AG09319 (cell line): ENCODE measurements at regions not wholly inside any gene's neighbourhood (a gene's known extent, or its start where the extent isn't known, plus 50 kb on each side); places are given as distances from the start of the nearest gene placed in this dataset.

ENCODE experiments used
- DNase-seq: peaks from one replicate; pipeline ENCODE4 v3.0.0-alpha.2; 2010; ENCODE audit warnings: low read depth; ENCODE audit errors: extremely low read depth
- TF ChIP-seq, protein P1 (sequence below): IDR thresholded peaks from 2 replicates; pipeline ENCODE4 v1.5.1; 2011; ENCODE audit warnings: low read depth, mild to moderate bottlenecking, inconsistent platforms, low read length, moderate library complexity

DNA sequence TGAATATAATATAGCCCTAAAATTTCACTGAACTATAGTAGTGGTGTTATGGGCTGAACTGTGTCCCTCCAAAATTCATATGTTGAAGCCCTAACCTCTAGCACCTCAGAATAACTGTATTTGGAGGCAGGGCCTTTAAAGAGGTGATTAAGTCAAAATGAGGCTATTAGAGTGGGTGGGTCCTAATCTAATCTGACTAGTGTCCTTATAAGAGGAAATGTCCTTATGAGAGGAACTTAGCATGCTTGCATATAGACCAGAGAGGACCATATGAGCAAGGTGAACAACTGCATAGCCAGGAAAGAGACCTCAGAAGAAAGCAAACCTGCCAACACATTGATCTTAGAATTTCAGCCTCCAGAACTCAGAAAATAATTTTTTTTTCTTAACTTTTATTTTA is 238.4 kb downstream of the ZEB2 start:
- TF ChIP-seq, protein P1, sequence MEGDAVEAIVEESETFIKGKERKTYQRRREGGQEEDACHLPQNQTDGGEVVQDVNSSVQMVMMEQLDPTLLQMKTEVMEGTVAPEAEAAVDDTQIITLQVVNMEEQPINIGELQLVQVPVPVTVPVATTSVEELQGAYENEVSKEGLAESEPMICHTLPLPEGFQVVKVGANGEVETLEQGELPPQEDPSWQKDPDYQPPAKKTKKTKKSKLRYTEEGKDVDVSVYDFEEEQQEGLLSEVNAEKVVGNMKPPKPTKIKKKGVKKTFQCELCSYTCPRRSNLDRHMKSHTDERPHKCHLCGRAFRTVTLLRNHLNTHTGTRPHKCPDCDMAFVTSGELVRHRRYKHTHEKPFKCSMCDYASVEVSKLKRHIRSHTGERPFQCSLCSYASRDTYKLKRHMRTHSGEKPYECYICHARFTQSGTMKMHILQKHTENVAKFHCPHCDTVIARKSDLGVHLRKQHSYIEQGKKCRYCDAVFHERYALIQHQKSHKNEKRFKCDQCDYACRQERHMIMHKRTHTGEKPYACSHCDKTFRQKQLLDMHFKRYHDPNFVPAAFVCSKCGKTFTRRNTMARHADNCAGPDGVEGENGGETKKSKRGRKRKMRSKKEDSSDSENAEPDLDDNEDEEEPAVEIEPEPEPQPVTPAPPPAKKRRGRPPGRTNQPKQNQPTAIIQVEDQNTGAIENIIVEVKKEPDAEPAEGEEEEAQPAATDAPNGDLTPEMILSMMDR: no peak
- DNase-seq: no peak

DNA sequence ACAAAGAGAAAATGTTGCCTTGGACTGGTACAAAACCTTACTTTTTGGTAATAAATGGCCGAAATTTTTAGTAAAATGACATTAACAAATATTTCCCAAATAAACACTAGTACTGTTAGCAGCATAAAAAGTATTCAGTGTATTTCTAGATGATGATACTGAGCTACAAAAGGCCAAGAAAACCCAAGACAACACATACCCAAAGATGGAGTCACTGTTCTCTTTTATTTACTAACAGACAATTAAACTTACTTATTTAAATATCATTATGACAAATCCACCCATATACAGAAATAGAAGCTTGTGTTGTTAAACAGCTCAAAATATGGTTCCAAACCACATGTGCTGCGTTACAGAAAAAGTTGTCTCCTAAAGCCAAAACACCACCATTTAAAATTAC is 239.9 kb downstream of the ZEB2 start:
- no peak for DNase-seq
- TF ChIP-seq, protein P1: no peak

DNA sequence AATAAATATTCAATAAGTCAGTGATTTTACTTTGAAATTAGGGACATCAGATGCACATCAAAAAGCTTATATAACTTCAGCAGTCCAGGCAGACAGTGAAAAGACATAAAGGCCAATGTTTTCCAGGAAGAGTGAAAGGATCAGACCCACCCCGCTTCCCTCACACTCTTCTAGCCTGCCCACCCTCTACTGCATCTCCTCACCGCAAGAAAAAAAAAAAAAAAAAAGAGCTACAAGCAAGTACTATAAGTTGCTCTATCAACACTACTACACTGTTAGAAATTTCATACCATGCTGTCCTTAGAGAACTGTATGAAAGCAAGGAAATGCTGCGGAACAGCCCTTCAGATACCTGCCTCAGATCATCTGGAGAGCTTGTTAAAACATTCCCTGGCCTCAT is 240.8 kb downstream of the ZEB2 start:
- TF ChIP-seq, protein P1: no peak
- no peak for DNase-seq

DNA sequence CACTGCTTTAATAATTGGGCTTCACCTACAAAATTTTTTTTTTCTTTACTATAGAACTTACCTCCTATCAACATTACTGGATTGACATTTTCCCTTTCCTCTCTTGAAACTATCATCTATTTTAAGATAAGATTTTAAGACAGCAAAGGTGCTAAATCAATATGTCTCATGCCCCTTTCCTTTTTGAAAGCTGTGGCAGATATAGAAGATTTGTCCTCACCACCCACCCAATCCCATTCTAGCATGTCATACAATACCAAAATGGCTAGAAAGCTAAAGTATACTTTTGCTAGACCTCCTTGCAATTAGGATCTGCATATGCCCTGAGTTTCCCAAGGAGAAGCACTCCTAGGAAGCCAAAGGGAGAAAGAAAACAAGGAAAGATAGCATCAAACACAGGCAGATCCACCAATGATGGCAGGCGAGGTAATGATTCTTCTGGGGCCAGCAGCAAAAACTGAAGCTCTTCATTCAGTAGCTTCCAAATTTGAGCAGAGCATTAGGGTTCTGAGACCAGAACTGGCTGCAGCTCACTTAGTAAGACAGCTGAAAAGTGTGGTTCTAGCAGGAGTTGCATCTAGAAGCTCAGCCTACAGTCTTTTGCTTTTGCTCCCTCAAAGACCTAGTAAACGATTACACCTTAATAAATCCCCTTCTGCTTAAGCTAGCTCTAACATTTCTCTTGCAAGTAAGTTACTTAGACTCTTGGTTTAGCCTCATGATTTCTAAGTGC is 242.1 kb downstream of the ZEB2 start:
- TF ChIP-seq, protein P1: no peak
- no peak for DNase-seq

DNA sequence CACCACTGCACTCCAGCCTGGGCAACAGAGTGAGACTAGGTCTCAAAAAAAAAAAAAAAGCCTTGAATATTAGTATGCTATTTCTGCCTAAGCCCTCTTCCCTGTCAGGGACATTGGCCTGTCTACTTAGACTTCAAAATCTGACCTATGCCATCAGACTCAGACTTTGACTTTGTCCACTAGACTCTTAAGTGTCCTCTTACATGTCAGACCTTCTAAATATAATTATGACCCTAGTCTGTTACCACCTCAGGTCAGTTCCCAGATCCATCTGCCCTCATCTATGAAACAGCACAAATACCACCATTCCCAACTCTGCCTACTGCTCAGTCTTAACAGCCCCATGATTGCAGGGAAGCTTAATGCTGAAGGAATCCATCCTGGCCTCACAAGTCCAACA is 244.6 kb downstream of the ZEB2 start:
- DNase-seq: no peak
- TF ChIP-seq, protein P1: no peak

DNA sequence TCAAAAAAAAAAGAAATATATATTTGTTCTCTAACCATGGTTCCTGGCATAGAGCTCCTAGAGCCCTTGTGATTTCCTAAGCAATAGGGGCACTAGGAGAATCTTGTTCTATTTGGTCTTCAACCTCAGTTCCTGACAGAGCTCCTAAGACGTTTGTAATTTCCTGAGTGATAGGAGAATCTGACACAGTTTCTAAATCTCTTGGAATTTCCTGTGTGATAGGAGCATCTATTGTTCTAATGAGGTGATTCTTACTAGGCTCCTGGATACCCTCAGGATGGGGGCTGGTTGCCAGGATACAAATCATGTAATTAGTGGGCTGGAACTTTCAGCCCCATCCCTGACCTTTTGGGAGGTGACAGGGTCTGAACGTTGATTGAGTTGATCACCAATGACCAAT is 245.8 kb downstream of the ZEB2 start:
- no peak for DNase-seq
- TF ChIP-seq, protein P1: no peak

DNA sequence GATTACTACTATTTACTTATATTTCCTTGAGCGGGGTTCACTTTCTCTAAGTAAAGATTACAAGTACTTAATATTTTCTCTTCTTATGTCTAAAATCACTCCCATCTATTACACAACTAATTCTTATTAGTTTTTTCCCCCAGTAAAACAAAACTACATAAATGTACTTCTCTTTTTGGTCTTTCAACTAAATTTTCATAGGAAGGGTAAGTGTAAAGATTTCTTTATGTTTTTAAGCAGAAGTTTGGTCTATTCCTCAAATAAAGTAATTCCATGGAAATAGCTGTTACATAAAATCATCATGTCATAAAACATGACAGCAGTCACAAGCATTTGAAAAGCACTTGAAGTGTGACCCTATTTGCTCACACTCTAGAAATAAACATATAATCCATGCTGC is 249.0 kb downstream of the ZEB2 start:
- DNase-seq: no peak
- TF ChIP-seq, protein P1: no peak
